ENCODE measurements at regions not wholly inside any gene's neighbourhood (a gene's known extent, or its start where the extent isn't known, plus 50 kb on each side); places are given as distances from the start of the nearest gene placed in this dataset.

DNA sequence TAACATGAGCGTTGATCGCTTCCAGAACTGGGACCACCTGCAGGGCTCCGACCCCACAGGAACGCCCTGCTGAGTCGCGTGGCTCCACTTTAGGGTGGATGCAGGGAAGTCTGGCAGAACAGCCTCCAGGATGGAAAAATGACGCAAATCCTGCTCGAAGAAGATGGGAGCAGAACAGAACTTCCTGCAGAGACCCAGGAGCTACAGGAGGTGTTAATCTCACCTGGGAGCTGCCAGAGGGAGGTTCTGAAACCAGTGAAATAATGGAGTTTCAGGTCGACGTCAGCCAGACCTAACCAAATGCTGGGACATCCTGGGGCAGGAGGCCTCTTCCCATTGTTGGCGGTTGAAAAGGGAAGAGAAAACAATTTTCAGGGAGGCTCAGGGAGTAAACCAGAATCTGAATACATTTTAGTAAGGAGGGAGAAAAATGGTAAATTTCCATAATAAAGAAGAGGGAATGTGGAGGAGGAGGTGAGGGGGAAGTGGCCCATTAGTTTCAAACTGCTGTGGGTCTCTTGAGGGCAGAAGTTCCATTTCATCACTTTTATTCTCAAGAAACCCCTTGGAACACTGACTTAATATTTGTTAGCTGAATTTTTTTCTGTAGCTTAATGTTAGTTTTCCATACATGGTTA is 558.4 kb upstream of the CDH4 start:
- no peak for TF ChIP-seq CTCF (conservative IDR thresholded peaks at IDR 0.05)
- H3K27ac ChIP-seq = no peak overlapping the region

GRCh38 chr20:60694763-60695162 is 557.3 kb upstream of the CDH4 start:
- H3K27ac ChIP-seq = no peak overlapping the region
- no peak for TF ChIP-seq CTCF (conservative IDR thresholded peaks at IDR 0.05)

DNA sequence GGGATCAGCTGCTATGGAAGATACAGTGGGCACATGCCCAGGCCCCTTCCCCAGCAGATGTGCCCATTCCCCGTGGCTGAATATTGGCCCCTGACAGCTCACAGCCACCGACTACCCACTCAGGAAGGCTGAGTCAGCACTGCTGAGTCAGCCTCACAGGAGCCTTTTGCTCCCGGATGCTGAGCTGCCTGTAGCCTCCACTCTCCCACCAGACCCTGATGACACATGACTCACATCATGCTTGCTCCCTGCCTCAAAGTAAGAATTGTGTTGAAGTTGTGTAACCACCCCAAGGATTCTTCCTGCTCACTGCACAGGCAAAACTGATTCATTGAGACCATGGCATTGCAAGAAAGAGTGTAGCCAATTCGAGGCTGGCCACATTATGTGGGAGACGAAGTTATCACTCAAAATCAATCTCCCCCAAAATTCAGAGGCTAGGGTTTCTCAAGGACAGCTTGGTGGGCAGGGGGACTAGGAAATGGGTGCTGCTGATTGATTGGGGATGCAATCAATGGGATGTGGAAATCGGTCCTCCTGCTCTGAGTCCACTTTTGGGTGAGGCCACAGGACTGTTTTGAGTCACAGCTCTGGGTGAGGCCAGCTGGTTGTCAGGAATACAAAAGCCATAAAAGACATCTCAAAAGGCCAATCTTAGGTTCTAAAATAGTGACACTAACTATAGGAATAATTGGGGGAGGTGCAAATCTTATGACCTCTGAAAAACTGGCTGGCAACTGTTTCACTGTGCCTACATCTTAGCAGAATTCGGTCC is 556.6 kb upstream of the CDH4 start:
- H3K27ac ChIP-seq = no peak overlapping the region
- TF ChIP-seq CTCF (conservative IDR thresholded peaks at IDR 0.05) = no peak

DNA sequence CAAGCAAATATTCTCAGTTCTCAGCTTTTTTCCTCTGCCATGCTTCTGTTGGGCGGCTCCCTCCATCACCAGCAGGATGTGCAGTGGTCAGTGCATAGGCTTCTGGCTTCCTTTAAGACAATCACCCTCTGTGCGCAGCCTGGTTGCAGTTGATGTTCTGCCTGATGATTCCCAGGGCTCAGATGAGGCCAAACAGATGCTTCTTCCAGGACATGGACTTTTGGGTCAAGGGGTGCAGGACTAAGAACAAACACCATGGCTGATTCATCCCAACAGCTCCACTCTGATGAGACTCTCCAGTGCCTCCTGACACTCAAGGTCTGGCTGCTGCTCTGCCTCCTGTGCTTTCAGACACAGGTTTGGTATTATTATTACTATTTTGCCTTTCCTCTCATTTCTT is 554.8 kb upstream of the CDH4 start:
- TF ChIP-seq CTCF (conservative IDR thresholded peaks at IDR 0.05) = no peak
- H3K27ac ChIP-seq = no peak overlapping the region

DNA sequence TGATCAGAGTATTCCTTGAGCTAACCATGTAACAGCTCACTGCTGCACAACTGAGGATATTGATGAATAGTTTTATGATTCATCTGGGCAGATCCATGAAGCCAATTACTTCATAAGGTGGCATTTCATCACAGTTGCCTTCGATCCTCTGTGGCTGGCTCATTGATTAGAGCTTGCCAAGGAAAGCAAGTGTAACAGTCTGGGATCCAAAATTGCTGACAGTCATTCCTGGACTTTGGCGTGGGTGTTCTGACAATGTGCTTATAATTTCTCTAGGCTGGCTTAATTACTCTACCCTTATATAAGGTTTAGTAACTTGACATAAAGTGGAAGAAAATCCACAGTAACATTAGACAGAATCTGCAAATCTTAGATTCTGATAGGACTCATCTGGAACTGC is 551.3 kb upstream of the CDH4 start:
- no peak for TF ChIP-seq CTCF (conservative IDR thresholded peaks at IDR 0.05)
- no peak overlapping the region for H3K27ac ChIP-seq

- no peak for TF ChIP-seq CTCF (conservative IDR thresholded peaks at IDR 0.05)
- H3K27ac ChIP-seq = no peak overlapping the region
Measured at GRCh38 chr20:60704147-60704546, 547.9 kb upstream of the CDH4 start.

DNA sequence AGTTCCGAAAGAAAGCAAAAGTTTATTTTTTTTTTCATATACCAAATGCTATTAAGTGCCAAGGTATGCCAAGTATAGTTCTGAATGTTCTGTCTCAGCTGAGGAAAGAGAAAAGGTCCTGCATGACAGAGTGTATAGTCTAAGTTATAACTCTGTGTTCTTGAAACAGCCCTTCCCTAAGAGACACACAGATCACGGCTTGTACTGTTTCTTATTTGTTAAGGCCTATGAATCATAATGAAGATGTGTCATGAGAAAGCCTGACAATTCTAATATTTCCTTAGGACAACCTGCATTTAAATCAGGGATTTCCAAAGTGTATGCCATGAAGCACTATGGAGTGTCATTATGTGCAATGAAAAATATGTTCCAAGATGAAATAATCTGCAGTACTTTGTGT is 538.7 kb upstream of the CDH4 start:
- no peak overlapping the region for H3K27ac ChIP-seq
- no peak for TF ChIP-seq CTCF (conservative IDR thresholded peaks at IDR 0.05)
